Lower leg skin (tissue), 3 donors: ENCODE measurements at regions not wholly inside any gene's neighbourhood (a gene's known extent, or its start where the extent isn't known, plus 50 kb on each side); places are given as distances from the start of the nearest gene placed in this dataset.

Experiments used
- POLR2A ChIP-seq, 2 donors: fragments of 450-650 bp; IDR thresholded peaks; one replicate each; pipeline ENCODE4 v1.6.1; 2016 to 2017; ENCODE audit warnings: antibody characterized with exemption in 2 of 2, mild to moderate bottlenecking in 1 of 2, moderate library complexity in 1 of 2
- TF ChIP-seq, protein P1 (sequence below), 3 donors: fragments of 450-650 bp; IDR thresholded peaks; one replicate each; pipeline ENCODE4 v1.5.1; 2016; ENCODE audit warnings: antibody characterized with exemption in 3 of 3, mild to moderate bottlenecking in 3 of 3, moderate library complexity in 2 of 3

DNA sequence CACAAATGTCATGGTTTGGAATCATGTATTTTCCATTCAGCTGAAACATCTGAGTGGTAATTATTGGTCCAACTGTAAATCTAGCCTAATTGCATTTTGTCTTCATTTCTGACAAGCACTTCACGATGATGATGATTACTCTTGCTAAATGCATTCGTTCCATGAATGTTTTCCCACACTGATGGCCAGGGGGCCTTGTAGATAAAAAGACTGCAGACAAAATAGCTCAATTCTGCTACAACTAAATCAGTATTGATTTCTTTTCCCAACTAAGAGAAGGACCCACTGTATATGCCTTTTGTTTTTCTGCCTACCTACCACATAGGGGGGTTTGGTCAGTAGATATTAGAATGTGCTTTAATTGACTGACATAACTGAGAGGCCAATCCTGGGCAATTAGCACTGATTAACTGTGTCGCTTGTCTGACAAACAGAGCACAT lies 1351.3 kb upstream of the NUDT12 start:
- TF ChIP-seq, protein P1, sequence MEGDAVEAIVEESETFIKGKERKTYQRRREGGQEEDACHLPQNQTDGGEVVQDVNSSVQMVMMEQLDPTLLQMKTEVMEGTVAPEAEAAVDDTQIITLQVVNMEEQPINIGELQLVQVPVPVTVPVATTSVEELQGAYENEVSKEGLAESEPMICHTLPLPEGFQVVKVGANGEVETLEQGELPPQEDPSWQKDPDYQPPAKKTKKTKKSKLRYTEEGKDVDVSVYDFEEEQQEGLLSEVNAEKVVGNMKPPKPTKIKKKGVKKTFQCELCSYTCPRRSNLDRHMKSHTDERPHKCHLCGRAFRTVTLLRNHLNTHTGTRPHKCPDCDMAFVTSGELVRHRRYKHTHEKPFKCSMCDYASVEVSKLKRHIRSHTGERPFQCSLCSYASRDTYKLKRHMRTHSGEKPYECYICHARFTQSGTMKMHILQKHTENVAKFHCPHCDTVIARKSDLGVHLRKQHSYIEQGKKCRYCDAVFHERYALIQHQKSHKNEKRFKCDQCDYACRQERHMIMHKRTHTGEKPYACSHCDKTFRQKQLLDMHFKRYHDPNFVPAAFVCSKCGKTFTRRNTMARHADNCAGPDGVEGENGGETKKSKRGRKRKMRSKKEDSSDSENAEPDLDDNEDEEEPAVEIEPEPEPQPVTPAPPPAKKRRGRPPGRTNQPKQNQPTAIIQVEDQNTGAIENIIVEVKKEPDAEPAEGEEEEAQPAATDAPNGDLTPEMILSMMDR (IDR thresholded peaks at IDR 0.05): no peak
- no peak for TF ChIP-seq POLR2A (IDR thresholded peaks at IDR 0.05)
